ENCODE measurements at regions not wholly inside any gene's neighbourhood (a gene's known extent, or its start where the extent isn't known, plus 50 kb on each side); places are given as distances from the start of the nearest gene placed in this dataset.

GRCh38 chr3:31452495-31453106 is 80.1 kb upstream of the STT3B start:
- DNase-seq (ENCODE audit: low read depth in 2 of 2): no peak

GRCh38 chr3:31453430-31453829 is 79.3 kb upstream of the STT3B start:
- no peak for DNase-seq (ENCODE audit: low read depth in 2 of 2)

- no peak for DNase-seq (ENCODE audit: low read depth in 2 of 2)
Measured at GRCh38 chr3:31455524-31455923, 77.2 kb upstream of the STT3B start.

GRCh38 chr3:31456373-31456772 is 76.4 kb upstream of the STT3B start:
- no peak for DNase-seq (ENCODE audit: low read depth in 2 of 2)

GRCh38 chr3:31461426-31461825 is 71.3 kb upstream of the STT3B start:
- DNase-seq (ENCODE audit: low read depth in 2 of 2): no peak

- peak in 1 of 2 donors; percentile 5 for DNase-seq (ENCODE audit: low read depth in 2 of 2)
Measured at GRCh38 chr3:31462050-31462569, 70.6 kb upstream of the STT3B start.

GRCh38 chr3:31465999-31466398 is 66.7 kb upstream of the STT3B start:
- no peak for DNase-seq (ENCODE audit: low read depth in 2 of 2)

GRCh38 chr3:31466866-31467265 is 65.9 kb upstream of the STT3B start:
- DNase-seq (ENCODE audit: low read depth in 2 of 2): no peak

- no peak for DNase-seq (ENCODE audit: low read depth in 2 of 2)
Measured at GRCh38 chr3:31468433-31468832, 64.3 kb upstream of the STT3B start.

- DNase-seq (ENCODE audit: low read depth in 2 of 2): no peak
Measured at GRCh38 chr3:31469385-31469784, 63.3 kb upstream of the STT3B start.

GRCh38 chr3:31472479-31473390 is 60.0 kb upstream of the STT3B start:
- DNase-seq (ENCODE audit: low read depth in 2 of 2): no peak

- no peak for DNase-seq (ENCODE audit: low read depth in 2 of 2)
Measured at GRCh38 chr3:31476209-31476608, 56.5 kb upstream of the STT3B start.

- no peak for DNase-seq (ENCODE audit: low read depth in 2 of 2)
Measured at GRCh38 chr3:31479431-31479830, 53.3 kb upstream of the STT3B start.

GRCh38 chr3:31481697-31482096 is 51.0 kb upstream of the STT3B start:
- no peak for DNase-seq (ENCODE audit: low read depth in 2 of 2)

- no peak for DNase-seq (ENCODE audit: low read depth in 2 of 2)
Measured at GRCh38 chr3:31482493-31483200, 50.1 kb upstream of the STT3B start.

Measured in stimulated activated CD4-positive, alpha-beta T cell treated with anti-CD3 and anti-CD28 coated beads, Interleukin-1b, Interleukin-23, amount 100 ng/mL, for 4 hours (primary cell).